HT1080 (cell line): ENCODE measurements at regions not wholly inside any gene's neighbourhood (a gene's known extent, or its start where the extent isn't known, plus 50 kb on each side); places are given as distances from the start of the nearest gene placed in this dataset.

ENCODE experiments used
- DNase-seq: peaks from one replicate; pipeline ENCODE4 v3.0.0-alpha.2; 2015; ENCODE audit warnings: low read depth

DNA sequence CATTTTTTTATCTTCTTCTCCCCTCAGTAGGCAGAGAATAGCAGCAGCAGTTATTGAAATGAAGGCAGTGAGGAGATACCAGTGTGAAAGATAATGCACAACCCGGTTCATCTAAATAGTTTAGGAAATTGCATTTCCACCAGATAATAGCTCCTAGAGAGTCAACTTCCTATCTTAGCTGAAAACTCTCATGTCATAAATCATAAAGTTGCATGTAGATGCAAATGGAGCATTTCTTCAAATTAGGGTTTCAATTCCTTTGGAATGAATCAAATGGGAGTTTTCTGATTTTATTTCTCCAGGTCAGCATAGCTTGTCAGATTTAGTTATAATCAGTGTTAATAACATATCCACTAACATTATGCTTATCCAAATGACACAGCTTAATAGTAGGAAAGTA, 335.3 kb downstream of the CNTNAP4 start:
- DNase-seq: no peak

DNA sequence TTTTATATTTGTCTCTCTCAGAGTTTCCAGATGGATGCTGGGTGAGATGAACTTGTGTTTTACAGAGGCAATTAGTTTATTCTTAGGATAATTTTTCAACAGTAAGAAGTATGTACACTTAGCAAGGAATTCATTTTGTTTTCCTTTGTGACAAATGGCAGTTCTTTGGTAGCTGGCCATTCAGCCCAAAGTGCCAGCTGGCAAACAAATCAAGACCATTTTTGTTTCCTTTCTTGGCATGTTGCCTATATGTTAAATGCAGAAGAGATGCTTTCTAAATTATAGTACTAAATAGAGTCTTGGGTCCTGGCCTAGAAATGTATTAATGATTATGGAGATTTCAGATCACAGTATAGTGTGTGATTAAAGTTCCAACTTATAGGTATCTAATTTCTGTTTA, 337.1 kb downstream of the CNTNAP4 start:
- DNase-seq: no peak

DNA sequence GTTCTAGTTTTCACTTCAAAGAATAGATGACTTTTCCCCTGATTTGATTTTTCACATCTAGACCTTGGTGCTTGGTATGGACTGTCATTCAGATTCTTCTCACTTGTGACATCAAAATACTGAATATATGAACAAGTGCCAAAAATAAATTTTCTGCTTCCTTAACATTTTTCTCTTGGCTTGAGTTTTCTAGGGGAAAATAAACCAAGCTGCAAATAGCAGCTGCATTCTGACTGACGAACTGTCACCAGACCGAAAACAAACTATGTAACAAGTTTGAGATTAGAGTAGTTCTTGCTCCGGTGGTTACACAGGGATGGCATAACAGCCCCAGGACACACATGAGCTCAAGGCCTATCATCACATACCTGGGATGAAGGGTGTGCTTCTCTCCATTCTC, 345.7 kb downstream of the CNTNAP4 start:
- no peak for DNase-seq

DNA sequence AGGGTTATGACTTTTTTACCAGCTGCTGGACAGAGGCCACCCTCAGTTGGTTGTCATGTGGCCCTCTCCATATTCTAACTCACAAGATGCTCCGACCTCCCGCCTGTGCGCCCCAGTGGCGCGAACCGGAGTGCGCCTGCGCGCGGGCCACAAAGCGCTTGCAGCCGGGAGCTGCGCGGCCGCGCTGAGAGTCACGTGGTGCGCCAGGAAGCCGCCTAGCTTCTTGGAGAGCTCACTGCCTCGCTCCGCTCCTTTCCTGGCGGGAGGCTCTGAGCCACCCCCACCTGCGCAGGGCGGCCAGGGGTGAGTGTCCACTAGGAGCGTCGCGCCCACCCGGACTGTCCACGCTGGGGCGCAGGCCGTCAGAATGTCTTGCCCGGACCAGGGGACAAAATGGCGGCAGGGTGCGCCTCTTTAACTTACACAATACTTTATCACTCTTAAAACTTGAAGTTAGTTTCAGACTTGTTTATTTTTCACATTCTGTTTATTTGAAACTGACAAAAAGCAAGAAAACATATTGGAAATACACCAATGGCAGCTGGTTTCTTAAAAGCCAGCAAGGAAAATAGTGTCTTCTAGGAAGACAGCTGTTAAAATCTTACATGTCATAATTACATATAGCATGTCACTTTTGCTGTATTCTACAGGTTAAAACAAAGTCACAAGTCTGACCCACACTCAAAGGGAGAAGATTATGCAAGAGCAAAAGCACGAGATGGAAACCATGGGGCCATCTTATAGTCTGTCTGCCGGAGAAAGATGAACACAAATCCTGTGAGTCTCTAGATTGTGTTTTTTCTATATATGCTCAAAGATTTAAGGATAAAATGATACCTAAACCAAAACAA, 357.9 kb downstream of the CNTNAP4 start:
- DNase-seq: no peak

DNA sequence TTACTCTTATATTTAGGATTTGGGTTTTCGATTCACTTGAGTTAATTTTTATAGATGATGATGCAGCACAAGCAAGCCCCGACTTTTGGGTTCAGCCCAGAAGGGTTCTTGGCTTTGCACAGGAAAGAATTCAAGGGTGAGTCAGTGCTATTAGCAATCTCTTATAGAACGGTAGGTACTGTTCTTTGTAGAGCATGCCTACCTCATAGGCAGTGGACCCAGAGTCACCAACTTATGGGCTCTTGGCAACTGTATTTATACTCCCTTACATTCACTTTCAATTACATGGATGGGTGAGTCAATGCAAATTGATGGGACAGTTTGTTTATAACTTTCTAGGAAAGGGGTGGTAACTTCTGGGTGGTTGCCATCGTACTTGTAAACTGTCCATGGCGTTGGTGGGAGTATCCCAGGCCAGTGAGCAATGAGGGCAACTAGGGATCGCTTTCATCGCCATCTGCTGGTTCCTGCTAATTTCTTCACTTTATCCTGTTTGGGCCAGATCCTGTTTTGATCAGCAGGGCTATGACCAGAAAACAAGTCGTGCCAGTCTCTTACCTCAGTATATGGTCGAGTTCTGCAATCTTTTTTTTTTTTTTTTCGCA, 362.6 kb downstream of the CNTNAP4 start:
- peak; percentile 60 for DNase-seq

DNA sequence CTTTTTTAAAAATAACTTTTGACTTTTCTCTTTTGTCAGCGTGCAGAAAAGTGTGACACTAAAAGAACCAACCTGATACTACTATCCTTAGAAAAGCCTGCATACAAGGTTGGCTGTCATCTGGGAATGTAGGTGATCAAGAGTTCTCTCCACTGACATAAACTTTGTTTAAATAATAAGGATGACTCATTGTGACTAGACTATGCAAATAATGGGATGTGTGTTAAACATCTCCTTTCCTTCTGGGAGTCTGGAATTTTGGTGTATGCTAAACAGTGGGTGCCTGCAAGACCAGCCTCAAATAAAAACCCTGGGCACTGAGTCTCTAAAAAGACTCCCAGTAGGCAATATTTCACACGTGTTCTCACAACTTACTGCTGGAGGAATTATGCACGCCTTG, 373.4 kb downstream of the CNTNAP4 start:
- DNase-seq: peak; percentile 41

DNA sequence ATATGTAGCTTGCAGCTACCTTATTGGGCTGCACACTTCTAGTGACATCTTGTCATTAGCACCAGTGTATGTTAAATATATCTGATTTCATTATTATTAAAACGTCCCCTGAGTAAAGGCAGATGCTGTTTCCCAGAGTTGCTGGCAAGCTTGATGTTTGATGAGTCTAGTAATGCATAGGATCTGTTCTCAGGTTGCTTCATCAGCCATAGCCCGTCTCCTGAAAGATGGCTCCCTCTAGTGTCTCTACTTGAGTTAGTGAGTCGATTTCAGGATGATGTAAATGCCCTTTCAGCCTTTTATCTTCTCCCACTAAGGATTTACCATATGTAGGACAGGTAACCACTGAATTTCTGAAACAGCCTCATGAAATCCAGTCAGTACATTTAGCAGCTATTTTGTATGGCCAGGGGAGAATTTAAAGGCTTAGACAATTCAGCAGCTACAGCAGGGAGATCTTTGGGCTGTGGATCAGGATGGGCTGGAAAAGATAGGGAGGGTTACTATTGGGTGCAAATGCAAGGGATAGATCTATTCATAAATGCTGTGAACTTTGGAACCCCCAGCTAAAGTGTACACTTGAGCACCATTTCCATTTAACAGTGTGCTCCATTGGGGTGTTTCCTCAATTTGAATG, 376.3 kb downstream of the CNTNAP4 start:
- DNase-seq: peak; percentile 30

DNA sequence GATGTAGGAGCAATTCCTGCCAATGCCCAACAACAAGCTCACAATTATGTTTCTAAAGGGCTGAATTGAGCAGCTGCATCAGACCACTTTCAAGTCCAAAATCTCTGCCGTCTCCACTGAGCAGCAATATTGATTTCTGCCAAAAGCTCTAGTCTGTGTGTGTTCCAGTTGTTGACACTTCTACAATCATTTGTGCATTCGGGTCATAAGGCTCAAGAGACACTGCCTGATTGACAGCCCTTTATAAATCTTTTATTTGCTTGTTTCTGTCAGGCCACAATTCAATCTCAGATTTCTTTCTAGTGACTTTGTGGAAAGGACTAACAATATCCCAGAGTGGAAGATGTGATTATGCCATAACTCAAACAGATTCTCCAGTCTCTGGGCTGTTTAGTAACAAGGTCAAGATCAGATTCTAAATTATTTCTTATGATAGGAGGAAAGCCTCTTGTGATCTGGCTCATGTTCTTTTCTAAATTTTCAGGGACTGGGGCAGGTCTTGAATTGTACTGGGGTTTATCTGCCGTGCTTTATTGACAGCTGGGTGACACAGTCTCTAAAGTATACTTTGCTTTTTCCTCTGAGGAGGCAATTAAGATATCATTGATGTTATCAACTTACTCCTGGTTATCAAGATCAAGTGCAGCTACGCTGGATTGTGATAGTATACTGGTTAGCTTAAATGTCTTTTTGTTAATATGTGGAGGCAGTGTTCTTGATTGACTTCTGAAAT, 377.1 kb downstream of the CNTNAP4 start:
- DNase-seq: no peak

DNA sequence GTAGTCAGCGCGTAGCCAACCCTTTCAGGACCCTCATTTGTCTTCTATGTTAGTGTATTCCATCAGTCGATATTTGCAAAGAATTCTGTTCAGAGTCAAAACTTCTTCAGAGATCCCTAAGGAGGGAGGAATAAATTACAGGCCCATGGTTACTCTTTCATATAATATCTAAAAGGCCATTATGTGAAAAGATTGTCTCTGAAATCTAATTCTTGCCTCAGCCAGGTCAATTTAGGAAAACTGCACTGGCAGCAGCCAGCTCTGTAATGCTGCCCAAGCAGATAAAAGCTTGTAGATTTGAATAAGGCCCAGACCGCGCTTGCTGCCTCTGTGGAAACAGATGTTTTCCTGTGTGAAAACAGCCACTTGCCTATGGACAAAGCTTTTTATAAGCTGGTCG, 379.8 kb downstream of the CNTNAP4 start:
- no peak for DNase-seq

DNA sequence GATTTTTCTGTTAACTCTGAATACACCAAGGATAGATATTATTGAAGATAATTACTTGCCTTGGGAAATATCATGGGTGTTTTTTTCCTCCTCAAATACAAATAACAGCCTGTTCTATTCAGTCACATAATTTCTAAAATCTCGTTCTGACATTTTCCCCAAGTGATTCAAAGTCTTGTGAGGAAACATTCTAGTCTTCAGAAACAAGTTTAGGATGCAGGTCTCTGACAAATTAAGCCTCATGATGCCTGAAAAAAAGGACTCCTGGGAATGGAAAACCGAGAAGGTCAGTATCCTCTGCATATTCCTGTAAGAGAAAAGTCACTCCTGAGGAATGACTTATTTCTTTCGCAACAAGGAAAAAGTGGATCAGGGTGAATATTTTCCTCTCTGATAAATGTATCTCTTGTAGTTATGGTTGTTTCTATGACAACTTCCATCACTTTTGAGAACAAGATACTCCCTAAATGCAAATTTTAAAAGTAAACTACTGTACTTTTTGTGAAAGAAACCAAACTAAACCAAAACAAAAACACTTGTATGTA, 384.6 kb downstream of the CNTNAP4 start:
- no peak for DNase-seq

DNA sequence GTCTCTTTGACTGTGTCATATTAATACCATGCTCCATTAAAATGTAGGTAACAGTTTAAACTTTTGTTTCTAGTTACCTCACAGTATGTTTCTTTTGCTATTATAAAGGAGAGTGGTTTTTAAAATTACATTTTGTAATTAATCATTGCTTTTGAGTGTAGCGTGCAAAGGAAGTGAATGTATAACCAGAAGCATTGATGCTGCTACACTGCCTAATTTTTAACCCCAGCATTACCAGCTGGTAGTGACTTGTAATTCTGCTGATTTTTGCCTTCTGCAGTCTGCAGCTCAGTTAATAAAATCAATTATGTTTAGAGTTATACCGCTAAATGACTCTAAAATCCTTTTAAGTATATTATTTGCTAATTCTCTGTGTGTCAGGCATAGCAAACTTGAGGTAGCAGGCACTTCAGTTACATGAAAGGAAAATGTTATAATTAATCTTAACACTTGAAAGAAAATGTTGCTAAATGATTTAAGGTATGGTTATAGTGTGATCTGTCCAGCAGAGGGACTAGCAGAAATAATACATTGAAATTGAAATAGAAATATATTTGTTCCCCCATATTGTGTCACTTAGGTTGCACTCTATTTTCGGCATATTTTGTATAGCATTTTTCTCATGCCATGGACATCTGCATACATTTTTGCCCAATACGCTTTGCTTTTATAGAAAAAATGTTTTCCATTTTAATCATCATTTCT, 388.5 kb downstream of the CNTNAP4 start:
- DNase-seq: no peak

DNA sequence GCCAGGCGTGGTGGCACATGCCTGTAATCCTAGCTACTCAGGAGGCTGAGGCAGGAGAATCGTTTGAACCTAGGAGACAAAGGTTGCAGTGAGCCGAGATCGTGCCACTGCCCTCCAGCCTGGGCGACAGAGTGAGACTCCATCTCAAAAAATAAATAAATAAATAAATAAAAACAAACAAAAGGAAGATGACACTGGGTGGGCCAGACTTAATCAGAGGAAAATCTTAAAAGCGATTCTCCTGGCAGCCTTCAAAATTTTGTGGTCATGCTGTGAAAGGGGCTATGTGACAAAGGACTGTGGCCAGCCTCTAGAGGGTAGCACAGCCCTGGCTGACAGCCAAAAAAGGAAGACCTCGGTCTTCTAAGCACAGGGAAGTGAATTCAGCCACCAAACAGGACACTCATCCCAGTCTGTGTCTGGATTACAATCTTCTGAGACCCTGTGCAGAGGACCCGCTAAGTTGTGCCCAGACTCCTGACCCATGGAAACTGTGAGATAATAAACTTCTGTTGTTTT, 391.1 kb downstream of the CNTNAP4 start:
- DNase-seq: no peak

DNA sequence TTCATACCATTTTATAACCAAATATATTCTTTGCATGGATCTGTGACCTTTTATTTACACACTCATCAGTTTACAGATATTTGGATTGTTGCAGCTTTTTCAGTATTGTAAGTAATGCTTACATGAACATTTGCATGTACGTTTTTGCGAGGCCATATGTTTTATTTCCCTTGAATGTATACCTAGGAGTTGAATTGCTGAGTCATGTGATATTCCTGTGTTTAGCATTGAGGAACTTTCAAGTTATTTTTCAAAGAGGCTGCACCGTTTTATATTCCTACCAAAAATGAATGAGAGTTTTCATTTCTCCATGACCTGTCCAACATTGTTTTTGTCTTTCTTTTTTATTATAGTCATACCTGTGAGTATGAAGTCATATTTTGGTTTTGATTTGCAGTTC, 392.1 kb downstream of the CNTNAP4 start:
- DNase-seq: no peak

DNA sequence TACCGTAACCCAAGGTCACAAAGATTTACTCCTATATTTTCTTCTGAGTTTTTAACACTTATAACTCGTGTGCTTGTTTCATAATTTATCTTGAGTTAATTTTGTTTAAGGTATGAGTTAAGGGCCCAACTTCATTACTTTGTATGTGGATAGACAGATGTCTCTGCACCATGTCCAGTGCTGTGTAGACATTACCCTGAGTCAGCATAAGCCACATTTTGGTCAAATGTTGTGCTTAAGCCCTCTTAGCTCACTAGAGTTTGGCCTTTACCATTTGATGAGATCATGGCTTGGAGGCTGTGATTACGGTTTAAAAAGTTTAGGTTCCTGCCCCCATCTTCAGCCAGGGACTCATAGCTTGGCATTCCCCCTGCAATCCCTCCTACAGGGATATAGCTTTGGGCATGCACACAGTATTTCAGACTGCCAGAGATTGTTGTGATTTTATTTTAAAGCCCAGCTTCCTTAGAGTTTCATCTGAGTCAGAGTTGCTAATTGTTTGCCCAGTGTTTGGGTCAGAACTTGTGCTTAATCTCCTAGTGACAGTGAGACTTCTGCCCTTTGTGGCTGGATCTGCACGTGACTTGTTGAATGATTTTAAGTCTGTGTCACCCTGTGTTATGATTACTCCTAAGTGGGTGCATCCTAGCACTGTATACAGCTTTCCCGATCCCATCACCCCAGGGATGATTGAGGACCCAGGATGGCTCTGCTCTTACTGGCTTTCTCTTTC, 393.1 kb downstream of the CNTNAP4 start:
- peak; percentile 2 for DNase-seq

DNA sequence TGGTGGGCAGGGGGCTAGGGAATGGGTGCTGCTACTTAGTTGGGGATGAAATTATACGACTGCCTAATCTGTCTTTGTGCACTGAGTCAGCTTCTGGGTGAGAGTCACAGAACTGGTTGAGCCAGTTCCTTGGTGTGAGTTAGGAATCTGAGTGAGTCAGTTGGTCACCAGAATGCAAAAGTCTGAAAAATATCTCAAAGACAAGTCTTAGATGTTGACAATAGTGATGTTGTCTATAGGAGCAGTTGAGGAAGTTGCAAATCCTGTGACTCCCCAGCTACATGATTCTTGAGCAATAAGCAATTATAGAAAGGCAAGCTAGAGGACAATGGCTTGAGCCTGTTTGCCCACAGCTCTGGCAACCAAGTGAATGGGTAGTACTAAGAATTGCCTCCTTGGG, 399.2 kb downstream of the CNTNAP4 start:
- peak; percentile 14 for DNase-seq

DNA sequence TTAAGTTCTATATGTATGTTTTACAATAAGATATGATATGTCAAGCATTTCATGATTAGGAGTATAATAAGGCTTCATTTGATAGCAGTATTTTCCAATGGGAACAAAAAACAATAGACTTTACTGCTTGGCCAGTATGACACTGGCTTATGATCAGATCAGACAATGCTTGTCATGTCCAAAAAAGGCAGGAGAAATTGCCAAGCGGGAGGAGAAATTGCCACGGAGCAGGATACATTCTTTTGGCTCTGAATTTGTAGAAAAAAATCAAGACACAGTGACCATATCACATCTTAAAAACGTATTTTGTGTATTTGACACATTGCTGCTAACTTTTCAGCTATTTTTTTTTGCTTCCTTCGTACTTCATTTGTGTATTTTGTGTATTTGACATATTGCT, 404.1 kb downstream of the CNTNAP4 start:
- DNase-seq: no peak

DNA sequence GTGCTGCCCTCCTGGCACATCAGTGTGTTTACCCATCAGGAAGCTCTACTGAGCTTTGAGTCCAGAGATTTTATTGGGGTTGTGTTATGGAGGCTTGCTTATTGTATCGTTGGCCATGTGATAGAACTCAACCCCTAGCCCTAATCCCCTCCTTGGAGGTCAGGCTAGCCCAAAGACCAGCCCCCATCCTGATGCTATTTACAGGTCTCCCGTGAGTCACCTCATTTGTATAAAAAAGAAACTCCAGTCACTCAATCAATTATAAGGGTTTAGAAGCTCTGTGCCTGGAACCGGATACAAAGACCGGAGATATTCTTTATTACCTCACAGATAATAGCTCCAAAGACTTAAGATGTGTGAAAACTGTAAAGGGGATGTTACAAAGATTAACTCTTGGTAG, 405.9 kb downstream of the CNTNAP4 start:
- DNase-seq: no peak

DNA sequence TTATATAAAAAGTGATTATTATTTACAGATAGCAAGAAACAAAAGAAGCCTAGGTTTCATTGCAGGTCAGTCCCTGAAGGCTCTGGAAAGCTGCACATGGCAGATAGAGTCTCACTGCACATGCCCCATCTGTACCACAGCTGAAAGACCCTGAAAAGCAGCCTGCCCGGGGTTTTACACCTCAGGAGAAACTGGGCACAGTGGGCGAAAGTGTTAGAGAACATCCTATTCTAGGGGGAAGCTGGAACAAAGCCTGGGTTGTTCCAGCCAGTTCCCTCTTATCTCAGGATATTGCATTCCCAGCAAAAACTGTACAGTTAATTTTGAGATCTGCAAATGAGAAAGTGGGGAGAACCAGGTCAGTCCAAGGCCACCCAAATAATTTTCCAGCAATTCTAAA, 419.7 kb downstream of the CNTNAP4 start:
- no peak for DNase-seq

DNA sequence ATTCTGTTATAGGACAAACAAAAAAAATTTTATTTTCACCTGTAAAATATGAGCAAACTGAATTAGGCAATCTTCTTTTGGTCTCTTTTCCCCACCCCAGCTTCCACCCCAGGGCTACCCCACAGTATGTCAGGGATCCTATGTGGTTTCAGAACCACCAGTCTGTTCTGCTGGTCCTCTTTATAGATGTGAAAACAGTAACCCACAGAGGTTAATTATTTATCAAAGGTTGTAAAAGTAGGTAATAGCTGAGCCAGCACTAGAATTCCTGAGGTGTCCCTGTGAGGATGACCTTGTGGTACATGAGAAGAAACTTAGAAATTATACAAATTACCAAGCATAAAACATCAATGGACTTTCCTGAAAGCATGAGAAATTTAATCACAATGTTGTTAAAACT, 428.7 kb downstream of the CNTNAP4 start:
- DNase-seq: no peak

DNA sequence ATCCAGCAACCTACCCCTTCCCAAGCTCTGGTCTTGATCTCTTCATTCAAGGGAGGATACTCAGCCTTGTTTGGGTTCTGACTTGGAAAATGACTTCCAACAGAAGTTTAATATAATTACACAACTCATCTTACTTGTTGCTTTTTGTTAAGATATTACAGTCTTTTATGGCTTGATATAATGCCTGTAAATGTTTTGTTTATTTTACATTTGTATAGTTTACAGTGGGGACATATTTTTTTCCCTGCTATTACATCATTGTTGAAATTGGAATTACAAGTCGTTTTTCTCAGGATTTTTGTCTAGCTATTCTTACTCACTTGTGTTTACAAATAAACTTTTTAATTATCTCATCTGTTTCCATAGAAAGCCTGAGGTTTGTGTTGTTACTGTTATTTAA, 436.0 kb downstream of the CNTNAP4 start:
- no peak for DNase-seq
